Kidney tubule cell (primary cell): ENCODE measurements at regions not wholly inside any gene's neighbourhood (a gene's known extent, or its start where the extent isn't known, plus 50 kb on each side); places are given as distances from the start of the nearest gene placed in this dataset.

Experiments
- DNase-seq: peaks from one replicate; pipeline ENCODE4 v3.0.0-alpha.2; 2018; ENCODE audit warnings: low spot score

DNA sequence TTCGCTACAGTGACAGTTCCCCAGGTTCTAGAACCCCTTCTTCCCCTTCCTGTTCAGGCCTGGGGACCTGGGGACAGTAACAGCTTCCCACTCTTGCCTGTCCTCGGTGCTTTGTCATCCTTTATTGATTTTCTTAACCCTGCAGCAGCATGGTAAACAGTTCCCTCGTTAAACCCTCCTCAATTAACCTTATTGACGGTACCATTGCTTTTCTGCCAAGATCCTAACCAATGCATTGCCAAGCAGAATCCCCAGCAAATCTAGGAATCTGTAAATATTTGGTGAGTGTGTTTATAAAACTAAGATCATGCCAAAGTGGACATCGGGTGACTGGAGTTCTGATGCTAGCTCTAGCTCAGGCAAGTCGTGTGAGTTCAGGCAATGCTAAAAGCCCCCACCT lies 99.6 kb upstream of the KAZN start:
- DNase-seq = no peak

DNA sequence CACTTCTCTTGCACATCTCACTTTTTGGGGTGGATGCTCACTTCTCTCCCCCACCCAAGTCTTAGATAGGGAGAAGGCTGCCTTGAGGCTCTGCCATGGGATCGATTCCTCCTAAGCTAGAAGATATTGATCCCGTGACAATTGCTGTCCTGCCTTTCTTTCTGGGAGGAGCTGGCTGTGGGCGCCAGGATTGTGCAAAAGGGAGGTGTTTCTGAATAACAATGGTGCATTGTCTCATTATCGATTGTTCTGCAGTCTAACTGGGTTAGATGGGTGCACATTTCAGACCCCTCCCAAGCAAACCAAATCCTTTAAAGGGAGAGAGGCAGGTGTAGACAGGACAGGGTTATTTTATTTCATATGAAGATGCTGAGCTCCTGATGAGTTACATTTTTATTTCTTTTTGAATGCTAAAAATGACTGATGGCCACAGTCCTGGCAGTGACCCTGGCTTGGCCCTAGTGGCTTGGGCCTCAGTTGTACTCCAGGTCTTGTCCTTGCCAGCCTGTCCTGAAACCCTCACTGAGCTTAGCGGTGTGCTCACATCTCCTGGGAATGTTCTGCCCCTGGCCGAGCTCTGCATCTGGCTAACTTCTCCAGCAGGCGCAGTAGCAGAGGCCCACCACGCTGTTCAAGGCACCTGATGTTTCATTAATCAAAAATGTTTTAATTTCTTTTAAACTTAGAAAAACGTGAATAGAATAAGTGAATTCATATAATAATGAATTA lies 99.0 kb upstream of the KAZN start:
- DNase-seq = no peak

DNA sequence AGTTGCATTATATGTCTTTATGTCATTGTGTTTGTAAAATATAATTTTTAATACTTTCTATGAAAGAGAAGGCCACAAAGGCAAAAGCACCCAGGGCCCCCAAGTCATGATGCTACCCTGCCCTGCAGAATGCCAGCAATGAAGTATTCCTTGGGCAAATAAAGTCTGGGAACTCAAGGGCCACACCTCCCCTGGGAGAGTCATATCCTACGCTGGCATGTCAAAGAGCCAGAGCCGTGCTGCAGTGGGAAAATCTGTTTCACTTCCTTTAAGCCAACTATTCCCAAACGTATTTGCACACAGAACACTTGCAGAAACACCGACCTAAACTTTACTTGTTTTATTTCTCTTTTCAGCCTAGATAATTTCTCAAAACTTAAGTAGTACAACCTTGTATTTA lies 98.4 kb upstream of the KAZN start:
- no peak for DNase-seq

DNA sequence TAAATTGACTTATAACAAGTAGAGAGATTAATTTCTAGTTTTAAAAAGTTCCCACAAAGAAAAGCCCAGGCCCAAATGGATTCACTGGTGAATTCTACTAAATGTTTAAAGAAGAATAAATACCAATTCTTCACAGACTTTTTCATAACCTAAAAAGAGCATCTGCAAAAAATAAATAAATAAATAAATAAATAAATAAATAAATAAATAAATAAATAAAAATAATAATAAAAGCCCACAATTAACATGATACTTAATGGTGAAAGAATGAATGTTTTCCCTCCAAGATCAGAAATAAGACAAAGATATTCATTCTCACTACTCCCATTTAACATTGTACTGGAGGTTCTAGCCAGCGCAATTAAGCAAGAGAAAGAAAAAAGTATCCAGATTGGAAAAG lies 97.6 kb upstream of the KAZN start:
- DNase-seq = no peak

DNA sequence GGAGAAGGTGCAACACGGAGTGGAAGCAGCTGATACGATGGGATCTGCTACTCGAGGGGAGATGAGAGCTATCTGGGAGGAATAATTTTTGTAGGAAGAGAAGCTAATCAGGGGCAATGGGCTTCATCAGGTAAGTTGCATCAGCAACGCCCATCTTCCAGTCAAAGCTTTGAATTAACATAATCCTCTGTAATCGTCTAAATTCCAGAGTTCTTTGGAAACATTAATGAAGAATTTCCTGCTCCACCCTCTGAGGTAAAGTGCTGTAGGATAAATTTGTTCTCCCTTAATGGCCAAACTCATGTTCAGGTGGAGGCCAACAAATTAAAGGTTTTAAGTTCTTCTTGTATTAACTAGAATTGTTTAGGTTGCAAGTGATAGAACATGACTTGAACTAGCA lies 94.0 kb upstream of the KAZN start:
- no peak for DNase-seq

DNA sequence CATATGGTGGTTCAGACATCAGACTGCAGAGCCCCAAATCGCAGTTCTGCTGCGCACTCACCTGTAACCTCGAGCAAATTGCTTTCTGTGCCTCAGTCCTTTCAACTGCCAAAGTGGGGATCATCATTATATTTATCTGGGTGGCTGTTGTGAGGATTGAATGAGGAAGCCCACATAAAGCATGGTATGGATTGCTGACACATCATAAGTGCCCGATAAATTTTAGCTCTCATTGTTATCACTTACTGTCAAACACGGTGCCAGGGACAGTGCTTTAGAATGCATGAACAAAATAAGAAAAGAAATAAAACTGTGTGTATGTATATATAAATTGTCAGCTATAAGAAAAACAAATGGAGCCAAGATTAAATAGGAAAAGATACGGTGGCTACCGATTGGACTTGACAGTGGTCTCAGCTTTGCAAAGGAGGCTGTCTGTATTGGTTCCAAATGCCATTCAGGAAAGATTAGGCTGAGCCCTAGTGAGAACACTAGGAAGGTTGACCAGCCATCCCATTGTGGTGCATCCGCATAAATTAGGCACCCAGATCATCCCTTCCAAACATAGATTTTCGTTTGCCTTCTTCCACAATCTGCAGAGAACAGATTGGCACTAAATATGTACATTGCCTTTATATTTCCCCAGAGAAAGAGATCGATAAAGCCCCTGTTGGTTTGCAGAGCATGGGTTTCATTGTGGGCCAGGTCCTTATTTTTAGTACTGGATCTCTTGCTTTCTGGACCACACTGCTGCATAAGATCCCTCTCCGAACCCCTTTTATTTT lies 91.8 kb upstream of the KAZN start:
- DNase-seq = no peak

DNA sequence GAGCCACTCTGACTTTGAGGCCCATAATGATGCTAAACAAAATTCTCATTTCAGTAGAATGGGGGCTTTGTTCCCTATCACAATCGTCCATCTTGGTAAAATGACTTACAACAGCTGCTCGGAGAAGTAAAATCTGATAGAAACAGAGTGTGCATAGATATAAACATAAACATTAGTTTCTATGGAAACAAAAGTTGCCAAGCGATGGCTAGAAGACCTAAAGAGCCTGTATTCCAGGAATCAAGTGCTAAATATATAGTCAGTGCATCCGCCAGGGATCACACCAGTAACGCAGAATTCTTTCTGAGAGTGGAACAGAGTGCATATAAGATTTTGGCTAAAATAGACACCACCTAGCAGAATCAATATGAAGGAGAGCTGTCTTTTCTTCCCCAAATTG lies 91.2 kb upstream of the KAZN start:
- DNase-seq = no peak

DNA sequence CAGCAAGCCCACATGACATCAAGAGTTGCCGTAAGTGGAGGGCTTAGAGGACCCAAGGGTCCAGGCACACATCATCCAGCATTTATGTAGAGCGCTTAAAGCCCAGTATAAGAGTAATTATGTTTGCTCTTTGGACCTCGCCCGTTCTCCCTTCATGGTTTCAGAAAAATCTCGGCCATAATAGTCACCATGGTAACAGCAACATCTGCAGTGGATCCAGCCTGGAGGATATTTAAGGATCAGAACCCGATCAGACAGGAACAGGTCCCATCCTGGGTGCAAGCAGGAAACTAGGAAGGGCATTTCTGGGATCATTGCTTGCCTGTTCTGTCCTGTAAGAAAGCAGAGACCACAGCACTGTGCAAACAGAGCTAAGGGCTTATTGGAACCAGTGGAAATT lies 89.9 kb upstream of the KAZN start:
- DNase-seq = no peak

DNA sequence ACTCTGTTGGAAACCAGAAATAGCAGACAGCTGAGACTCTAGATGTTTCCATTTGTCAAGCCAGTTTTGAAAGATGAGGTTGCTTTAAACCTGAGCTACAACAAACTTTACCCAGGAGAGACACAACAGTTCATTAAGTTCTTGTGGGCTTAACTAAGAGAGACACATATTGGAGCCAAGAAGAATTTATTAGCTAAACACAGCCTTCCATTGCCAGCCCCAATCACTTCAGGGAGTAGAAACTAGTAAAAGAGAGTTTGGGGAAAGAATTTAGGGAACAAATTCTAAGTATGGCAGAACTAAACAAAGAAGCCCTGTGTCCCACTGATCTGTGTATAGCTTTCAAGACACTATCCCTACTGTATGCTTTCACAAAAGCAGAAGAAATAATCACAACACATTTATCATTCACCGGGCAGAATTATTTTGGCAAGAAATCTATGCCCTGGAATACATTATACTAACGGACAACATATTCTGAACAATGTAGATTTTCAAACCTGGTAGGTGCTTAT lies 87.3 kb upstream of the KAZN start:
- DNase-seq = no peak

DNA sequence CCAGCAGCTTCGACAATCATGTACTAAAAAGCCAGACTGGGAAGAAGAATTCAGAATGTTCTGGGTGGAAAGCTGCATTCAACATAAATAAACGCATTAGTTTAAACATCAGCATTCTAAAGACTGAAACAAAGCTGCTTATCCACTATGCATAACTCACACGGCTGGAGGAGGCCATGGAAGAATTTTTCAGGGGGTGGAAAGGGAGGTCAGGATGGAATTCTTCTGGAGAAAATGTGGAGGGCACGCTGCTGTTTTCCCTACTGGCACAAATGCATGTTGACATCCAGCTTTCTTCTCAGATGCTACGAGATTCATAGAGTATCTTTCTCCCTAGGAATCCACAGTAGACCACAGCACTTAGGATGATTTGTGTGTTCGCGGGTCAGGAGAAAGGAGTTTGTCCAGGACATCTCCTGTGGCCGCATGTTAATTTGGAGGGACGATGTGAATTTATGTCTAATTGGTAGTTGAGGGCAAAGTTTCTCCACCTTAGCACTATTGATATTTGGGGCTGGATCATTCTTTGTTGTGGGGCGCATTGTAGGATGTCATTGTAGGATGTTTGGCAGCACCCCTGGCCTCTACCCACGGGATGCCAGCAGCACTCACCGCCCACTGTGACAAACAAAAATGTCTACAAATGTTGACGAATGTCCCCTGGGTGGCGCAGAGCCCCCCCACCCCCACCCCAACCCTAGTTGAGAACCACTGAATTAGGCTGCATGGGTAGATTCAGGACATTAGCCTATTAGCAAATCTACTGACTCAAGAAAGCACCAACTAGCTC lies 86.5 kb upstream of the KAZN start:
- no peak for DNase-seq

DNA sequence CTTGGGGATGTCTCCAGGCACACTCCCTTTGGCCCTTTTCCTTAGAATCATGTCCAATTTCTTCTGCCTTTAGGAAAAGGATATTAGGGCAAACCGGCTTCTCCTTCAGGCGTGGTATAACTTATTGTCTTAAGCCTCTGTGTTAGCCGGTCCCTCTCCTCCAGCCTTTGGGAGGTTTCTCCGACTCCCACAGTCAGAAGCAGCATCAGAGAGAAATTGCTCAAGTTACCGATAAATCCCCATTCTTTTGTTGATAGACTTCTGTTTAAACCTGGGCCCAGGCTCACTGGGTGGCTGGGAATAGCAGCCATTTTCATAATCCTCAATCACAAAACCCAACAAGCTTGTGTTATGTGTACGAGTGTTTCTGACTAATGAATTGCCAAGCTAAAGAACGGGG lies 85.4 kb upstream of the KAZN start:
- no peak for DNase-seq

DNA sequence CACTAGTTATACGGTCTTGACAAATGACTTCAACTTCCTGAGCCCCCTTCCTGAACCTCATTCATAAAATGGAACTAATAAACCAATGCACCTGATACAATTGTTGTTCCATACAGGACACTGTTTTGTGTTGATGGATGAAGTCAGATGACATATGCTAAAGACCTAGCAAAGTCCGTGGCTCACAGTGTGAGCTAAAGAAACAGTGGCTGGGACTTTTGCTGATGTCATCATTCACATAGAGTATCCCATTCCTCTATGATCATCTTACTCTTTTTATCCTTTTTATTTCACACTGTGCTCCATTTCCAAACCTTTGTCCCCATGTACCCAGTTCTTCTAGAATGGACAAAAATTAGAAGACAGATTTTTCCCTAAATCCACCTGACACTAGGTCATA lies 83.7 kb upstream of the KAZN start:
- no peak for DNase-seq

DNA sequence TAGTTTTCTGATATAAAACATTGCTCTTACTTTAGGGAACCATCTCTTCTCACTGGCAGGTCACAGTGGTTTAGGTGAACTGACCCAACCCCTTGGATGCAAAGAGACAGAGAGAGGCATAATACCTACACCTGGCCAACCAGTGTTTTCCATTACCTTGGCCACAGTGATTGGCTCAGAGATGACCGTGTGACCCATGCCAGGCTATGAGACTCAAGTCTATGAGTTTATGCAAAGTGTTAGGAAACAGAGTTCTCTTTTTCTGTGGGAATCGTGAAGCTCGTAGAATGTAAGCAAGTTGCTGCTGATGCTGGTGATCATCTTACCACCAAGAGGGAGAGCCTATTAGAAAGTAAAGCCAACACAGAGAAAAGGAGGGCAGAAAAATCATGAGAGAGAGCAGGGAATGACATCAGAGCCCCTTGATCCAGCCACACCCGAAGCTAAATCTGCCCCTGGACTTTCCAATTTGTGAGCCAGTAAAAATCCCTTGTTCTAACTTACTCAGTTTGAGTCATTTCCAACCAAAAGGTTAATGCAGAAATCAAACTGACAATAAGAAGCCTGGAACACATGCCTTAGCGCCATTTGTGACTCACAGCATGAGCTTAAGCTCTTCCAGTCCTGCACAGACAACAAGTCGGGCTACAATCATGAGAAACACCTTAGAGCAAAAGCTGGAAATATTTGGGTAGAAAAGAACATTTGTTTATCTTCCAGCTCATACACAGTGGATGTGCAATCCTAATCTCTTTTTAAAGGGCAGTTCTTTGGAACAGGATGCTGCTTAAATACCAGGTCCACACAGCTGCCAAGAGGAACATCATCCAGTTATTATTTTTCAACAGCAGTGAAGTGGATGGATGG lies 81.3 kb upstream of the KAZN start:
- DNase-seq = peak; percentile 93

DNA sequence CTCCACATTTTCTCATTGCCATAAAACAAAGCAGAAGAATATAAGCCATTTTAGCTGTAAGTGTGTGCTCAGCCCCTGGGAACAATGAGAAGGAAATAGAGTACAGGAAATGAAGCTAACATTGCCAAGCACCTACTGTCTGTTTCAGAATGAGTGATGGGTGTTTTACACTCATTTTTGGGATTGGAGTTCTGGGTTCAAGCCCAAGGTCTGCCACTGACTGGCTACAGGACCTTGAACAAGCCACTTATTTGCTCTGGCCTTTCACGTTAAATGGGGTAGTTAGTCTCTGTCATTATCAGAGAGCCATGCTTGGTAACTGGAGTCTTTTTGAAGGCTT lies 80.7 kb upstream of the KAZN start:
- no peak for DNase-seq

DNA sequence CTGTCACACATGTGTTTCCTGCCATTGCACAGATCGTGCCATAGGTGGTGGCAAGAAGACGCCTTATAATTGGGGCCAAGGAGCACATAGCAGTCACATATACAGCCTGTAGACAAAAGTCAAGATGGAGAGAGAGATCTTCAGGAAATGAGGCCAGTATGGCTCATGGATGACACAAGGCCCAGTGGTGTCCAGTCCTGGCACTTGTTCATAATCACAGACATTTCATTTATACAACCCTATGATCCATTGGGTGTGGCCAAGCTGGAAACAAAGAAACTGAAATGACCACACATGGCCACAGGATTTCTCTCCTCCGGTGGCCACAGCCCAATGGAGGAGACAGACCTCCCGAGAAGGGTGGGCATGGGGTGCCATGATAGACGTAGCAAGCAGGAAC lies 78.5 kb upstream of the KAZN start:
- peak; percentile 25 for DNase-seq

DNA sequence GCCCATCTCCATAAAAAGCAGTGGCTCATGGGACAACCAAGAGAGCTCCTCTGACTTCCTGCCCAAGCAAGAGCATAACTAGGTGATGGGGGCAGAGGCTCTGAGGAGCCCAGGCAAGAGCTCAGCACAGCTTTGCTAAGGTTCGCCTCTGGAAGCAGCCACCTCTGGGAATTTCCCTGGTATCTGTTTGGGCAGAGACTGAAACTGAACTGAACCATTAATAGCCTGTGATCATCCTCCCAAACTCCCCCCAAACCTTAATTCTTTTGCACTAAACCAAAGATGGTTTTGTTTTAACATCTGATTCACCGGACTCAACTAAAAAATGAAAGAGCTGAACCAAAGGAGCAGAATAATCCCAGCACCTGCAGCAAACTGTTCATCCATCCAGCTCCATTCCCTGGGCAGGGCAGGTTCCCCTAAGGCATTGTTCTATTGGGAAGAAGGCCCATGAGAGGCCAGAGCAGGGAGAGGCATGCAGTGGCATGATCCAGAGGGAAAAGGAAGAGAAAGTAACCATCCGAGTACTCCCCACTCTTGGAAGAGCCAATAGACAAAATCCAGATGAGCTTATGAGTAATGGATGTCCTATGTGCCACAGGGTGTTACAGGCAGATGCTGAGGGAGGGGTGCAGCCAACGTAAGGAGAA lies 77.8 kb upstream of the KAZN start:
- DNase-seq = peak; percentile 69

DNA sequence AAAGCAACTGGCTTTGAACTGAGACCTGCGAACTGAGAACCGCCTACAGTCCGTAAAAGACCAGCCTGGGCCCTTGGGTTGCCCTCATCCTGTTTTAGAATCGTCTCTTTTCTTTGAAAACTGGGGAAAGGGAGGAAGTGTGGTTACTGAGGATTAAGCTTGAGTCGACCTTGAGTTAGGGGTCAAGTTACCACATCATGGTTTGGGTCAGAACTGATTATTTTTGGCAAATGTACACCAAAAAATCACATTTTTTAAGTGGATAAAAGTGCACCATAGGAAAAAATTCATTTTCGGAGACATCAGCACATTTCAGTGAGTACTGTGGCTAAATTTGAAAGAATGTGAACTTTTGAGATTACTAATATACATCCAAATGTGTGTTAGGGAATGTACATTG lies 76.9 kb upstream of the KAZN start:
- no peak for DNase-seq

DNA sequence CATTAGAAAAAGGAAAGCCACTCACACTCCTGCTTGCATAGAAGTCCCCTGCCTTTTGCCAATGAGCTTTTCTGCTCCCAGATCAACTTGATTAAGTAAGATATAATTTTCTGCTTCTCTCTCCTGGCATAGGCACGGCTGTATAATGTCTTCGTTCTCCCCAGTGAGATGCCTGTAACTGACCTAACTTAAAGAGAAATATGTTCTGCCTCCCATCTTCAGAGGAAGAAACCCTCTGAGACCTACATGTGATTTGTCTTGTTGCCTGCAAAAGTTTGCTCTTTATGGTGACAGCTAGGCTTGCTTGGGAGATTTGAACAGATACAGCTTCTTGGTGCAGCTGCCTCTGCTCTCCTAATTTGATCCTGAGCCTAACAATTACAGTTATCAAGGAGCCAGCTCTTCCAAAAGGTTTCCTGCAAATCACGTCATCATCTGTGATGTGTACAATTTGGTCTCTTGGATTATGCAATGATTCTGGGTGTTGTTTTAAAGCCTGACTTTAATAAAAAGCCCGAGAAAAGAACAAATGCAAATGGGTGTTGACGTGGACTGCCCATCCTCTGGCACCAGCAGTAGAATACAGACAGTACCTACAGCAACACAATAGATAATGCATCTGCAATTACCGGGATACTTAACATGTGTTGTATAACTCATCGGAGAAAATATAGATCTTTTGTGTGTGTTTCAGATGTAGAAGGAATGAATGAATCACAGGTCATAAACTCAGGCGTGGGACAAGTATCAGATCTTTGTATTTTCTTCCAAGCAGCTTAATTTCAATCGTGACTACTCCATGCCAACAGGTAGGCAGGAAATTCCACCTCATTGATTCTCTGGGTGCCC lies 76.2 kb upstream of the KAZN start:
- no peak for DNase-seq

DNA sequence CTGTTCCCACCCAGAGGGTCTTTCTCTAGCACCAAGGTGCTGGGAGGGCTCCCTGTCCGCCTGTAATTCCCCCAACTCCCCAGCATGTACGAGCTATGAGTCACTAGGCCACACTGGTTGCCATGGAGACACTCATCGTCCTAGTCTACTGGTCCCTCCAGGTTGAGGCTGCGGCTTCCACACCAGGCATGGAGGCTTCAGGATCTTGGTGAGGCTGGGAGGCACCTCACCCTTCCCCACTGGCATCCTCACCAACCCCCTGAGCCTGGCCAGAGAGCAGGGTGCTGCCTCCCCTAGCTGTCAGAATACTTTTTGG lies 75.6 kb upstream of the KAZN start:
- DNase-seq = peak; percentile 72

DNA sequence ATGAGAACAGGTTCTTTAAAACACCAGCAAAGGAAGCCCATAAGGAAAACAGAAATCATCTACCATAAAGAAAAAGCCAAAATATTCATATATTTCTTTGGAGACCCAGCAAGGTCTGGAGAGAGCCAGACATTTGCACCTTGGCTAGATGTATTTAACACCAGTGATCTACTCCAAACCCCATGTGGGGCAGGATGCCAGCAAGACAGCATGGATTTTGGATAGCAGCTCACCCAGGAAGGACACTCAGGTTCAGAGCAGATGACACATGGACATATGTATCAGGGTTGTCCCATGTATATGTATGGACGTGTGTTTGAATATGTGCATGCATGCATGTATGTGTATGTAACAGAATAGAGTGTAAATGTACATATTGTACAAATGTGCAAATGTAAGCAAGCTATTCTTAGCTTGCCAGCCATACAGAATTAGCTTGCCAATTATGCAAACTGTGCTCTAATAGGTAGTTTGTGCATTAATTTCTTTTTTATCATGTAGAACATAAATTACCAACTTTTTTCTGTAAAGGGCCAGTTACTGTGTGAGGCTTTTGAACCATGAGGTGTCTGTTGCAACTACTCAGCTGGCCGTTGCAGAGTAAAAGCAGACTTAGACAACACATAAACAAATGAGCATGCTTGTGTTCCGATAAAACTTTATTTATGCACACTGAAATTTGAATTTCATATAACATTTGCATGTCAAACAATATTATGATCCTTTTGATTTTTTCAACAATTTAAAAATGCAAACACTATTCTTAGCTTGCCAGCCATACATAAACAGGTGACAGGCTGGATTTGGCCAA lies 73.5 kb upstream of the KAZN start:
- DNase-seq = no peak
